ENCODE measurements at regions not wholly inside any gene's neighbourhood (a gene's known extent, or its start where the extent isn't known, plus 50 kb on each side); places are given as distances from the start of the nearest gene placed in this dataset.
"Not testable (repeated sequence)": the region's sequence is repeated elsewhere in the genome, so short reads cannot be mapped to it uniquely, and the experiment has no call there.

DNA sequence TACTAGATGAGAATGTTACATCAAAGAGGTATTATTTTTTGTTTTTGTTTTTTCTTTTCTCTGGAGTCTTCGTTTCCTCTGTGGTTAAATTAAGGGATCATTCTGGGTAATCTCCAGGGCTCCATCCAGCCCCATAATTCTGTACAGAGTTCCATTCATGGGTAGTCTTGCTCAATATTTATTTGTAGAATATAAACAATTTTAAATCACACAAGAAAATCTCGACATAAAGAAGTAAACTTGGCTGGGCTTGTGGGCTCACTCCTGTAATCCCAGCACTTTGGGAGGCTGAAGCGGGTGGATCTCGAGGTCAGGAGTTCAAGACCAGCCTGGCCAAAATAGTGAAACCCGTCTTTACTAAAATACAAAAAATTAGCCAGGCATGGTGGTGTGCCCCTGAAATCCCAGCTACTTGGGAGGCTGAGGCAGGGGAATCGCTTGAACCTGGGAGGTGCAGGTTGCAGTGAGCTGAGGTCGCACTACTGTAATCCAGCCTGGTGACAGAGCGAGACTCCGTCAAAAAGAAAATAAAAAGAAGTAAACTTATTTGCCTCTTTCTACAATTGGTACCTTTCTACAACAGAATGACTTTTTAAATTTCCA lies 166.8 kb upstream of the TGFBR2 start:
- DNase-seq (no peak), ATAC-seq (no peak)
- H3K4me1 Mint-ChIP-seq, result peaks cover 15% of the 10 kb centered on the region
- no peak overlapping the region for H3K4me3 Mint-ChIP-seq
- H3K27ac Mint-ChIP-seq, result no peak overlapping the region
- CTCF ChIA-PET, result no interaction called here
- H3K36me3 Mint-ChIP-seq, result peaks cover 2% of the 10 kb centered on the region
- no peaks in the 10 kb centered on the region for H3K27me3 Mint-ChIP-seq
- peaks cover 2% of the 10 kb centered on the region for H3K9me3 Mint-ChIP-seq (ENCODE audit: low read depth)

GRCh38 chr3:30440147-30440604 lies 166.2 kb upstream of the TGFBR2 start:
- H3K4me1 Mint-ChIP-seq, result peaks cover 11% of the 10 kb centered on the region
- CTCF ChIA-PET, result no interaction called here
- H3K27me3 Mint-ChIP-seq, result no peaks in the 10 kb centered on the region
- peaks cover 2% of the 10 kb centered on the region for H3K9me3 Mint-ChIP-seq (ENCODE audit: low read depth)
- DNase-seq, result no peak
- no peak overlapping the region for H3K4me3 Mint-ChIP-seq
- no peak overlapping the region for H3K27ac Mint-ChIP-seq
- no peak for ATAC-seq
- H3K36me3 Mint-ChIP-seq, result peaks cover 2% of the 10 kb centered on the region

DNA sequence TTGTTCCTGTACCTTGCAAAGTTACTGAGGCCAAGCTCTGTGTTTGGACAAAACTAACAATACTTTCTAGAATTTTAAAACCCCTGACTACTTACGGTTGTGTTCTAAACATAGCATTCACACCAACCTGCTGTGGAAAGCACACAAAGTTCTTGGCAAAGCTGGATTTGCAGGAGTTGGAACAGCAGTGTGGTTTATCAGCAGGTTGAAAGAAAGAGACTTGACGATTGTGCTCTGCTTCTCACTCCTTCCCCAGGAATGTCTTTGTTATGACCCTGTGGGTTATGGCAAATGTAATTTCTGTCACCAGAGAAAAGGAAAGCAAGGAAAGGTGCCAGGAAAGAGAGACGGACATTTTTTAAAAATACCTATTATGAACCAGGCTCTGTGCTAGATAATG lies 165.5 kb upstream of the TGFBR2 start:
- Mint-ChIP-seq H3K27ac (no peak overlapping the region), H3K4me3 (no peak overlapping the region), H3K9me3 (ENCODE audit: low read depth) (peaks cover 2% of the 10 kb centered on the region), H3K36me3 (no peaks in the 10 kb centered on the region), H3K27me3 (no peaks in the 10 kb centered on the region), H3K4me1 (peaks cover 7% of the 10 kb centered on the region)
- CTCF ChIA-PET, result no interaction called here
- no peak for DNase-seq
- no peak for ATAC-seq

GRCh38 chr3:30443756-30444673 lies 162.4 kb upstream of the TGFBR2 start:
- H3K27ac Mint-ChIP-seq, result no peak overlapping the region

DNA sequence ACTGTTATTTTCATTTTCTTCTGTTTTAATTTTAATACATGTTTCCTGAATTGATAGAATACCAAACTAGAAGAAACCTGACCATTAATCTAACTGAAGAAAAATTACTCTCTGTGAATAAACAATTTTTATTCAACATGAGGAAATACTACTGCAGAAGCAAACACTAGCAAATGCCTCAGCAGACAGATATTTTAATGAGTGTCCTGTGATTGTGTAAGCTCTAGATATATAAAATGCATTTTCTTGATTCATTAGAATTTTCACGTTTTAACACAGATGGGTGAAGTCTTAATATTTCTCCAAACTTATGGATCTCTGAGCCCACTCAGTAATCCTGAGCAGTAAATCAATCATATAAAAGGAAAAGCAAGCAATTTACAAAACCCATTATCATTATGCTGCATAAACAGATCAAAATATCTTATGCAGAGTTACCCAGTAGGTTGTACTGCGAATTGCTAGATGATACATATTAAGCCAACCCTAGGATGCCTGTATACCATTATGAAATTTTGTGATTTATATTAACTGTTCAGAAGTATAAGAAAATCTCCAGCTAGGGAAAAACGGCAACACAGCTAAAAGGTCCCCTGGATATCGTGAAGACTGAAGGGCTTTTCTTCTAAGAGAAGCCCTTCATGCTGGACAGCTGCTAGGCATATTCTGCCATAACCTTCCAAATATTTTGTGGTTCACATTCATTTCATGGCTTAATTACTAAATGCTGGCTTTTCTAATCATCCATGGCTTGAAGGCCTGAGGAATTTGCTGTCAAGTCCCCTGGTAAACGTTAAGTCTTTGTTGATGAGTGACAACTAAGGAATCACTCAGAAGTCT lies 157.7 kb upstream of the TGFBR2 start:
- CTCF ChIA-PET, result no interaction called here
- no peaks in the 10 kb centered on the region for H3K27me3 Mint-ChIP-seq
- H3K4me3 Mint-ChIP-seq, result no peak overlapping the region
- DNase-seq (no peak), ATAC-seq (no peak)
- no peaks in the 10 kb centered on the region for H3K9me3 Mint-ChIP-seq (ENCODE audit: low read depth)
- peaks cover 1% of the 10 kb centered on the region for H3K36me3 Mint-ChIP-seq
- no peak overlapping the region for H3K27ac Mint-ChIP-seq
- no peaks in the 10 kb centered on the region for H3K4me1 Mint-ChIP-seq

More at GRCh38 chr3:30443756-30444673, 162.4 kb upstream of the TGFBR2 start:
- CTCF ChIA-PET, result no interaction called here
- Mint-ChIP-seq H3K9me3 (ENCODE audit: low read depth) (peaks cover 2% of the 10 kb centered on the region), H3K27me3 (no peaks in the 10 kb centered on the region), H3K4me1 (no peaks in the 10 kb centered on the region), H3K4me3 (no peak overlapping the region), H3K36me3 (no peaks in the 10 kb centered on the region)
- DNase-seq (no peak), ATAC-seq (no peak)

DNA sequence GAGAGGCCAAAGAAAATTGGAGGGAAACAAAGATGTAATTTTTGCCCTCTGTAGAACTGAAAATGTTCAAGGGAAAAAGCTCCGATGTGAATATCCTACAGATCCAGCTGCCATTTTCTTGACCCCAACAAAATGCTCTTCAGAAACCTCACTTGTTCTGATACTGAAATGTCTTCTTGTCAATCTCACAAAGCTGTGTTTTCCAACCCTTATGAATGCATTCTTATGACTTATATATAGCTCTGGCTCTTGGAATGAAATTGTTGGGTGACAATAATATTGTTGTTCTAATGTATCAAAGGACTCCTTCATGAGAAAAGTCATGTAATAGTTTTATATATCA lies 157.1 kb upstream of the TGFBR2 start:
- no peak for ATAC-seq
- CTCF ChIA-PET, result no interaction called here
- Mint-ChIP-seq H3K27me3 (no peaks in the 10 kb centered on the region), H3K36me3 (peaks cover 1% of the 10 kb centered on the region), H3K9me3 (ENCODE audit: low read depth) (no peaks in the 10 kb centered on the region), H3K4me3 (no peak overlapping the region), H3K27ac (no peak overlapping the region), H3K4me1 (no peaks in the 10 kb centered on the region)
- DNase-seq, result no peak

- Mint-ChIP-seq H3K36me3 (peaks cover 1% of the 10 kb centered on the region), H3K27me3 (no peaks in the 10 kb centered on the region), H3K4me3 (no peak overlapping the region), H3K9me3 (ENCODE audit: low read depth) (peaks cover 3% of the 10 kb centered on the region), H3K27ac (no peak overlapping the region), H3K4me1 (no peaks in the 10 kb centered on the region)
- CTCF ChIA-PET, result no interaction called here
- DNase-seq (no peak), ATAC-seq (no peak)
Measured at GRCh38 chr3:30452446-30452845, 154.0 kb upstream of the TGFBR2 start.

DNA sequence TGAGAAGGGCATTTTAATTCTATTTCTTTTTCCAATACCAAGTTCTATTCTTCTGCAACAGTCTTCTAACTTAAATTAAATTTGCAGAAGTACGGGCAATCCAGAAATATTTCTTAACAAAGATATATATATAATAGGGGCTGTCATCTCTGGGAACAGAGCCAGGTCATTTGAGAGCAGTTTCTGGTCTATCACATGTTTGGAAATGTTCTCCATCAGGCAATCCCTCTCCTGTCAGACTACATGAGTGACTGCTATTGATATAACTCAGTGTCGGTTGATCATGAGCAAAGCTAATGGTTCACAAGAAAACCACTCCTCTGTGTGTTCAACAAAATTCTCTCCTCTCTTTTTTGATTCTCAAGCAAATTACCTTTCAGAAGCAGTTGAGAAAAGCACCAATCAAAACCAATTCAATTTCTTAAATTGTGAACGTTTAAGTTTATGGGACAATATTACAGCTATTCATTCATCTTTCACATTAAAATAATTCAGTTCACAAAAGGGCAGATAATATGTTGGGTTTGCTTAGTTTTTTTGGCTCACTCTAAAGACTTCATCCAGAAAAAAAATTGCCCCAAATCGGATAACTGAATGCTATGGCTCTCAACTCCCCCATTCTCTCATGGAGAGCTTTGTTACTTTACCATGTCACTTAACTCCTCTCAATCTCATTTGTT lies 152.9 kb upstream of the TGFBR2 start:
- no peak for DNase-seq
- Mint-ChIP-seq H3K27me3 (no peaks in the 10 kb centered on the region), H3K4me3 (no peak overlapping the region), H3K4me1 (no peaks in the 10 kb centered on the region), H3K9me3 (ENCODE audit: low read depth) (peaks cover 3% of the 10 kb centered on the region), H3K36me3 (peaks cover 1% of the 10 kb centered on the region), H3K27ac (no peak overlapping the region)
- ATAC-seq, result no peak
- CTCF ChIA-PET, result interaction anchor here (0.8 kb wide), 1 partner anchor 24 kb away, joined by 3 read pairs; no protein-coding TSS in a partner anchor

DNA sequence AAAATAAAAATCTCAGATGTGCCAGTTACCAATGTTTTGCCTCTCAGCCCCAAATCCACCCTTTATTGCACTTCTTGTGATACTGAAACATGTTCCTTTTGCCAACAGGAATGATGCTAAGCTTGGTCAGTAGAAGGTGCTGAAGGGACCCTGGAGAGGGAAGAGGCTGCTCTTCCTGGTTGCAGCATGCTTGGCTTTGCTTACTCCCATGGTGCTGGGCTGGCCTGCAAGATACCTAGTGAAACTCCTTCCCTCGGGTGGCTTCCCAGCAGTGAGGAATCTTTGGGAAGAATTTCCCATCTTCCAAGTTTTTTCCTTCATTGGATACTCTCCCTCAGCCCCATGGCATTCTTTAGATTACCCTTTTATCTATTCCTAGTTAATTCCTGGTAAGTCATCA lies 151.8 kb upstream of the TGFBR2 start:
- no peak for DNase-seq
- Mint-ChIP-seq H3K27ac (no peak overlapping the region), H3K9me3 (ENCODE audit: low read depth) (peaks cover 5% of the 10 kb centered on the region), H3K36me3 (peaks cover 1% of the 10 kb centered on the region), H3K4me3 (no peak overlapping the region), H3K4me1 (no peaks in the 10 kb centered on the region), H3K27me3 (no peaks in the 10 kb centered on the region)
- ATAC-seq, result no peak
- CTCF ChIA-PET, result no interaction called here

DNA sequence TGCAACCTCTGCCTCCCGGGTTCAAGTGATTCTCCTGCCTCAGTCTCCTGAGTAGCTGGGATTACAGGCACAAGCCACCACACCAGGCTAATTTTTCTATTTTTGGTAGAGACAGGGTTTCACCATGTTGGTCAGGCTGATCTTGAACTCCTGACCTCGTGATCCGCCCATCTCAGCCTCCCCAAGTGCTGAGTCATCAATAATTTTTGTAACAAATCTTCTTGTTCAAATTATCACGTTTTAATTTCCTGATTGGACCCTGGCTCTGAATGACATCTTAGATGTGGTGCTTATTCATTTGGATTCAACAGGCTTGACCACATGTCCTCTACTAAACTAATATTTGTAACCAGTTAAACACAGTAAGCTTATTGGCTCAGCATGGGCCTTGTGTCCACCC lies 151.3 kb upstream of the TGFBR2 start:
- H3K4me3 Mint-ChIP-seq; CTCF ChIA-PET; H3K9me3 Mint-ChIP-seq (ENCODE audit: low read depth); H3K4me1 Mint-ChIP-seq; H3K36me3 Mint-ChIP-seq; DNase-seq; H3K27ac Mint-ChIP-seq; ATAC-seq; H3K27me3 Mint-ChIP-seq: not testable (repeated sequence)

DNA sequence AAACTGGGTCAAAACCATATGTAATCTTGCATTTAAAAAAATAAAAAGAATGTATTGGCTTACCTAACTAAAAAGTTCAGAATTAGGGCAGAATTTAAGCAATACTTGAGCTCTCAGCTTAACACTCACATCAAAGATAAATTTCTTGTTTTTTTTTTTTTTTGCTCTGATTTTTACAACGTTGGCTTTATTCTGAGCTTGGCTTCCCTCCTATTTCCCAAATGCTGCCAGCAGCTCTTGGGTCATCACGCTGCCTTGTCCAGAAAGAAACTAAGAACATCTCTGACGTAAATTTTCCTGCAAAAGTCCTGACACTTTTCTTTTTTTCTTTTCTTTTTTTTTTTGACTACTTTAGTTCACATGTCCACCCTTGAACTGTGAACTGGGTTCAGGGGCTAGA lies 150.6 kb upstream of the TGFBR2 start:
- ATAC-seq (no peak), DNase-seq (no peak)
- H3K27me3 Mint-ChIP-seq, result no peaks in the 10 kb centered on the region
- H3K36me3 Mint-ChIP-seq, result no peaks in the 10 kb centered on the region
- CTCF ChIA-PET, result no interaction called here
- H3K4me1 Mint-ChIP-seq, result no peaks in the 10 kb centered on the region
- H3K27ac Mint-ChIP-seq, result no peak overlapping the region
- peaks cover 5% of the 10 kb centered on the region for H3K9me3 Mint-ChIP-seq (ENCODE audit: low read depth)
- no peak overlapping the region for H3K4me3 Mint-ChIP-seq

GRCh38 chr3:30456264-30456663 lies 150.1 kb upstream of the TGFBR2 start:
- Mint-ChIP-seq H3K9me3 (ENCODE audit: low read depth) (peaks cover 5% of the 10 kb centered on the region), H3K27me3 (no peaks in the 10 kb centered on the region), H3K4me1 (no peaks in the 10 kb centered on the region), H3K4me3 (no peak overlapping the region), H3K36me3 (no peaks in the 10 kb centered on the region), H3K27ac (no peak overlapping the region)
- no peak for ATAC-seq
- DNase-seq, result no peak
- CTCF ChIA-PET, result no interaction called here

GRCh38 chr3:30457081-30457480 lies 149.3 kb upstream of the TGFBR2 start:
- Mint-ChIP-seq H3K27me3 (no peaks in the 10 kb centered on the region), H3K4me1 (no peaks in the 10 kb centered on the region), H3K9me3 (ENCODE audit: low read depth) (peaks cover 5% of the 10 kb centered on the region), H3K4me3 (no peak overlapping the region), H3K27ac (no peak overlapping the region), H3K36me3 (no peaks in the 10 kb centered on the region)
- CTCF ChIA-PET, result no interaction called here
- no peak for ATAC-seq
- no peak for DNase-seq
